ENCODE measurements at regions not wholly inside any gene's neighbourhood (a gene's known extent, or its start where the extent isn't known, plus 50 kb on each side); places are given as distances from the start of the nearest gene placed in this dataset.

DNA sequence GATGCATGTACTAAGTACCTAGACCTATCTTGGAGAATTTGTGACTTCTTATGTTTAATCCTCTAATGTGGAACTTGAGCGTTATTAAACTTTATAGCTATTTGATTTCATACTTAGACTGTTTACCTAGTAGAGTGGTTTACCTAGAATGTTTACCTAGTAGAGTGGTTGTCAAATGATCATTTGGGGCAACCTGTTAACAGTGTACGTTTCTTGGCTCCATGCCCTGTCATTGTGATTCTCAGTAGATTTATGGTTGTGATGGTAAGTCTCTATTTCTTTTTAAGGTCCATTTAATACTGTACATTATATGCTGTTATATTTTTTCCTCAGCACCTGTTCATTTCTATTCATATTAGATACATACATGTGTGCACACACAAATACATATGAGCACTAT is 233.0 kb upstream of the MAD2L1 start:
- no peak for DNase-seq (ENCODE audit: low read depth, low spot score)
- no peaks in the 10 kb centered on the region for H3K4me1 Mint-ChIP-seq
- H3K27me3 Mint-ChIP-seq (ENCODE audit: low read depth): no peaks in the 10 kb centered on the region
- TF ChIP-seq, protein P1, sequence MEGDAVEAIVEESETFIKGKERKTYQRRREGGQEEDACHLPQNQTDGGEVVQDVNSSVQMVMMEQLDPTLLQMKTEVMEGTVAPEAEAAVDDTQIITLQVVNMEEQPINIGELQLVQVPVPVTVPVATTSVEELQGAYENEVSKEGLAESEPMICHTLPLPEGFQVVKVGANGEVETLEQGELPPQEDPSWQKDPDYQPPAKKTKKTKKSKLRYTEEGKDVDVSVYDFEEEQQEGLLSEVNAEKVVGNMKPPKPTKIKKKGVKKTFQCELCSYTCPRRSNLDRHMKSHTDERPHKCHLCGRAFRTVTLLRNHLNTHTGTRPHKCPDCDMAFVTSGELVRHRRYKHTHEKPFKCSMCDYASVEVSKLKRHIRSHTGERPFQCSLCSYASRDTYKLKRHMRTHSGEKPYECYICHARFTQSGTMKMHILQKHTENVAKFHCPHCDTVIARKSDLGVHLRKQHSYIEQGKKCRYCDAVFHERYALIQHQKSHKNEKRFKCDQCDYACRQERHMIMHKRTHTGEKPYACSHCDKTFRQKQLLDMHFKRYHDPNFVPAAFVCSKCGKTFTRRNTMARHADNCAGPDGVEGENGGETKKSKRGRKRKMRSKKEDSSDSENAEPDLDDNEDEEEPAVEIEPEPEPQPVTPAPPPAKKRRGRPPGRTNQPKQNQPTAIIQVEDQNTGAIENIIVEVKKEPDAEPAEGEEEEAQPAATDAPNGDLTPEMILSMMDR (conservative IDR thresholded peaks at IDR 0.05): no peak
- no peak overlapping the region for H3K4me3 Mint-ChIP-seq
- H3K36me3 Mint-ChIP-seq (ENCODE audit: low read depth): no peaks in the 10 kb centered on the region
- no peak overlapping the region for H3K27ac Mint-ChIP-seq (ENCODE audit: unreplicated experiment)
- peaks cover 5% of the 10 kb centered on the region for H3K9me3 Mint-ChIP-seq

DNA sequence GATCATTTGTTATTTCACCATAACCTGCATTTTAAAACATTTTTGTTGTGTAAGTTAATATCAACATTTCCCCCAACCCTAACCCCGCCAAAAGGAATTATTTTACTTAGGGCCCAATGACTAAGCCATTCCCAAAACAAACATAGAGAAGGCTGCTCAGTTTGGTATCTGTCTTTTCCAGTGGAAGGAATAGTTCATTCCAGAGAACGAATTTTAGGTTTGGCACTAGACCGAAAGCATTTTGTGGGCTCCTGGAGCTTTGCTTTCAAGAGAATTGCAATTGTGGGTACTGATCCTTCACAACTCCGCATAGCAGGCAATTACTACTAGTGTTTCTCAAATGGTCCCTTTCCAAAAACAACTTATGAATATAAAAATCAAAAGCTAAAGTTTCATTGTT is 226.7 kb upstream of the MAD2L1 start:
- Mint-ChIP-seq H3K9me3 (no peaks in the 10 kb centered on the region), H3K4me3 (no peak overlapping the region), H3K4me1 (no peaks in the 10 kb centered on the region), H3K27ac (ENCODE audit: unreplicated experiment) (no peak overlapping the region), H3K27me3 (ENCODE audit: low read depth) (no peaks in the 10 kb centered on the region), H3K36me3 (ENCODE audit: low read depth) (no peaks in the 10 kb centered on the region)
- no peak for DNase-seq (ENCODE audit: low read depth, low spot score)
- TF ChIP-seq, protein P1 (conservative IDR thresholded peaks at IDR 0.05): no peak

DNA sequence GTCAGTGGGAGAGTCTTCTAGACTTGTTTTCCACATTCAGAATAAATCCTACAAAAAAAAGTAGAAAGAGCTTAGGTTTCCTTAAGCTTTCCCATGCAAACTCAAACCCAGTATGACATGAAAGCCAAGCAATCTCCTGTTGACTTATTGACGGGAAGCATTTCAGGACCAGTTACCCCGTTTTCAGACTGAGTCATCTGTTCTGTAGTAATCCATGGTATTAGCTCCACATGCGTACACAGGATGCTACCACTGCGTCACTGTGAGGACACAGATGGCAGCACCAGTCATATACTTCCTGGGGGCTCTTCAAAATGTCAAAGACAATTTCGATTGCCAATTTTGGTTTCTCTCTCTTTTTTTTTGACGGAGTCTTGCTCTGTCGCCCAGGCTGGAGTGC is 224.9 kb upstream of the MAD2L1 start:
- no peaks in the 10 kb centered on the region for H3K4me1 Mint-ChIP-seq

DNA sequence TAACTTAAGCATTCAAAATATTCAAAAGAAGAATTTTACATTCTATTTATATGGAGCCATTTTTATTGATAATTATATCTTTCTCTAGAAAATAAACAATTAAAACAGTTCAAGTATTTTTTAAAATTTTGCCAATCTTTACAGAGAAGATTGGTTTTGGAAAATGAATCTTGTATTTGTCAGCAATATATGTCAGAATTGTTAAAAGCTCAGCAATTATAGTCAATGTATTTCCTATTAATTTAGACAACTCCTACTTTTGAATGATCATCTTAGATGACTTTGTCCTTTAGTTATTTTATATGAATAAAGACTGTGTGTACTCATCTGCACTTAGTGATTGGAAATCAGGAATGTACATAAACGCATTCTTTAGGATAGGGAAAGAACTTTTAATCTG is 223.9 kb upstream of the MAD2L1 start:
- H3K9me3 Mint-ChIP-seq: no peaks in the 10 kb centered on the region

More for the DNA sequence above, 224.9 kb upstream of the MAD2L1 start:
- DNase-seq (ENCODE audit: low read depth, low spot score): no peak
- TF ChIP-seq, protein P1 (conservative IDR thresholded peaks at IDR 0.05): no peak
- no peaks in the 10 kb centered on the region for H3K9me3 Mint-ChIP-seq
- no peak overlapping the region for H3K4me3 Mint-ChIP-seq
- H3K36me3 Mint-ChIP-seq (ENCODE audit: low read depth): no peaks in the 10 kb centered on the region
- H3K27ac Mint-ChIP-seq (ENCODE audit: unreplicated experiment): no peak overlapping the region
- no peaks in the 10 kb centered on the region for H3K27me3 Mint-ChIP-seq (ENCODE audit: low read depth)

DNA sequence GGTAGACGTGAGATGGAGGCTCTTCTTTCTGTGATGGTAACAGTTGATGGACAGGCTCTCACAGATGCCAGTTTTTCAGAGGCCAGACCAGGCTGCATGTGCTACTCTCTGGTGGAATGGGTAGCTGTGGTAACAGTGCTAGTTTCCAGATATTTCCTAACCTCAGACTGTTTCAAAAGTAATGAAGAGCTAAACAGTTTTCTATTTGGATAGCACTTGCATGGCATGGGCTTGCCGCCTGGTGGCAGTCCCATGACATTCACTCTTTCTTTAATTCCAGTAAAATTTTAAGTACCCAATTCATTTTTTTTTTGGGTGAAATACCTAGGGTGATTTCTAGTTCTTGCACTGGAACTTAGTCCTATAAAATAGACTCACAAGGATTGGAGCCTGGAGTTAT is 220.2 kb upstream of the MAD2L1 start:
- H3K27ac Mint-ChIP-seq (ENCODE audit: unreplicated experiment): no peak overlapping the region
- H3K4me1 Mint-ChIP-seq: no peaks in the 10 kb centered on the region
- TF ChIP-seq, protein P1 (conservative IDR thresholded peaks at IDR 0.05): peak; percentile 47
- H3K4me3 Mint-ChIP-seq: no peak overlapping the region
- no peaks in the 10 kb centered on the region for H3K27me3 Mint-ChIP-seq (ENCODE audit: low read depth)
- H3K9me3 Mint-ChIP-seq: no peaks in the 10 kb centered on the region
- no peaks in the 10 kb centered on the region for H3K36me3 Mint-ChIP-seq (ENCODE audit: low read depth)
- DNase-seq (ENCODE audit: low read depth, low spot score): no peak

More for the DNA sequence above, 223.9 kb upstream of the MAD2L1 start:
- Mint-ChIP-seq H3K27ac (ENCODE audit: unreplicated experiment) (no peak overlapping the region), H3K27me3 (ENCODE audit: low read depth) (no peaks in the 10 kb centered on the region), H3K4me3 (no peak overlapping the region), H3K4me1 (no peaks in the 10 kb centered on the region), H3K36me3 (ENCODE audit: low read depth) (no peaks in the 10 kb centered on the region)
- no peak for DNase-seq (ENCODE audit: low read depth, low spot score)
- TF ChIP-seq, protein P1 (conservative IDR thresholded peaks at IDR 0.05): no peak

DNA sequence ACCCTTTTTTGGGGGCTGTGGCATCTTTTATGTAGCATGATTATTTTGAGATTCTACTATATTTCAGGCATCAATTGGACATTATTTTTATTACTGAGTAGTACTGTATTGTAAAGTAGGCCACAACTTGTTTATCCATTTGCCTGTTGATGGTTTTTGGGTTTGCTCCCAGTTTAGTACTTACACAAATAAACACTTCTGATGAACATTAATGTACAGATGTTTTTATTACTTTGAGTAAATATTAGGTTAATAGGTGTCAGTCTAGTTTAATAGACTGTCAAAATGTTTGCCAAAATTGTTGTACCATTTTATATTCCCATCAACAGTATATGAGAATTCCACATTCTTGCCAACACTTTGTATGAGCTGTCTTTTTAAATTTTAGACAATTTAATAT is 214.9 kb upstream of the MAD2L1 start:
- no peaks in the 10 kb centered on the region for H3K27me3 Mint-ChIP-seq (ENCODE audit: low read depth)
- no peaks in the 10 kb centered on the region for H3K36me3 Mint-ChIP-seq (ENCODE audit: low read depth)
- TF ChIP-seq, protein P1 (conservative IDR thresholded peaks at IDR 0.05): no peak
- no peak overlapping the region for H3K4me3 Mint-ChIP-seq
- H3K27ac Mint-ChIP-seq (ENCODE audit: unreplicated experiment): no peak overlapping the region
- H3K9me3 Mint-ChIP-seq: peaks cover 2% of the 10 kb centered on the region
- DNase-seq (ENCODE audit: low read depth, low spot score): no peak
- H3K4me1 Mint-ChIP-seq: no peaks in the 10 kb centered on the region

Data from neural crest cell (in vitro differentiated cells).